Muscle of back (tissue), 3 donors: ENCODE measurements at regions not wholly inside any gene's neighbourhood (a gene's known extent, or its start where the extent isn't known, plus 50 kb on each side); places are given as distances from the start of the nearest gene placed in this dataset.

Experiments
- DNase-seq, 3 donors: peaks; one replicate each; pipeline versions ENCODE4 v3.0.0 to v3.0.0-alpha.2; 2013

GRCh38 chr6:122116835-122117627 lies 282.4 kb upstream of the HSF2 start:
- DNase-seq: peak; percentile 83 to 94 (median 87)

GRCh38 chr6:122118945-122119506 lies 280.4 kb upstream of the HSF2 start:
- no peak for DNase-seq

- DNase-seq: peak in 1 of 3 donors; percentile 39
Measured at GRCh38 chr6:122122202-122122601, 277.2 kb upstream of the HSF2 start.

GRCh38 chr6:122122686-122123085 lies 276.8 kb upstream of the HSF2 start:
- no peak for DNase-seq

GRCh38 chr6:122124908-122125307 lies 274.5 kb upstream of the HSF2 start:
- no peak for DNase-seq

- peak in 1 of 3 donors; percentile 37 for DNase-seq
Measured at GRCh38 chr6:122126894-122127293, 272.6 kb upstream of the HSF2 start.

GRCh38 chr6:122128445-122128844 lies 271.0 kb upstream of the HSF2 start:
- DNase-seq: no peak

- no peak for DNase-seq
Measured at GRCh38 chr6:122129313-122130025, 270.0 kb upstream of the HSF2 start.

GRCh38 chr6:122130026-122130348 lies 269.5 kb upstream of the HSF2 start:
- no peak for DNase-seq

GRCh38 chr6:122130518-122130917 lies 268.9 kb upstream of the HSF2 start:
- DNase-seq: peak in 1 of 3 donors; percentile 39

GRCh38 chr6:122136386-122136785 lies 263.1 kb upstream of the HSF2 start:
- DNase-seq: peak in 1 of 3 donors; percentile 59

- peak; percentile 49 to 76 (median 49) for DNase-seq
Measured at GRCh38 chr6:122140031-122140430, 259.4 kb upstream of the HSF2 start.

- DNase-seq: no peak
Measured at GRCh38 chr6:122141246-122141645, 258.2 kb upstream of the HSF2 start.

GRCh38 chr6:122143813-122144601 lies 255.4 kb upstream of the HSF2 start:
- DNase-seq: no peak

GRCh38 chr6:122145246-122145645 lies 254.2 kb upstream of the HSF2 start:
- DNase-seq: no peak

- DNase-seq: no peak
Measured at GRCh38 chr6:122145741-122146240, 253.7 kb upstream of the HSF2 start.

- no peak for DNase-seq
Measured at GRCh38 chr6:122147291-122147690, 252.2 kb upstream of the HSF2 start.

GRCh38 chr6:122151066-122151465 lies 248.4 kb upstream of the HSF2 start:
- no peak for DNase-seq

- no peak for DNase-seq
Measured at GRCh38 chr6:122151763-122152162, 247.7 kb upstream of the HSF2 start.

GRCh38 chr6:122153557-122153956 lies 245.9 kb upstream of the HSF2 start:
- peak in 2 of 3 donors; percentile 48 to 63 for DNase-seq

GRCh38 chr6:122154155-122154554 lies 245.3 kb upstream of the HSF2 start:
- peak; percentile 43 to 66 (median 47) for DNase-seq
